Hepatocyte (in vitro differentiated cells): ENCODE measurements at regions not wholly inside any gene's neighbourhood (a gene's known extent, or its start where the extent isn't known, plus 50 kb on each side); places are given as distances from the start of the nearest gene placed in this dataset.

Source experiments
- DNase-seq: peaks from one replicate; pipeline ENCODE4 v3.0.0-alpha.2; 2016; ENCODE audit warnings: low spot score
- H2AFZ ChIP-seq: fragments of 200-600 bp; sonication (generic); 2 replicates; pipeline ENCODE4 v1.6.0; 2016; ENCODE audit warnings: antibody characterized with exemption, mild to moderate bottlenecking
- H3K27ac ChIP-seq: fragments of 200-600 bp; sonication (generic); 2 replicates; pipeline ENCODE4 v1.5.1; 2016; ENCODE audit warnings: mild to moderate bottlenecking
- H3K27me3 ChIP-seq: fragments of 200-600 bp; sonication (generic); 2 replicates; pipeline ENCODE4 v1.6.1; 2016
- H3K36me3 ChIP-seq: fragments of 200-600 bp; sonication (generic); replicated peaks from 2 replicates; pipeline ENCODE4 v1.5.1; 2016; ENCODE audit warnings: low read depth; ENCODE audit not compliant: insufficient read depth
- H3K4me1 ChIP-seq: fragments of 200-600 bp; sonication (generic); 2 replicates; pipeline ENCODE4 v1.5.1; 2016; ENCODE audit warnings: mild to moderate bottlenecking, moderate library complexity; ENCODE audit not compliant: insufficient read depth
- H3K4me2 ChIP-seq: fragments of 200-600 bp; sonication (generic); 2 replicates; pipeline ENCODE4 v1.6.0; 2016
- H3K4me3 ChIP-seq: fragments of 200-600 bp; sonication (generic); 2 replicates; pipeline ENCODE4 v1.5.1; 2016; ENCODE audit warnings: mild to moderate bottlenecking
- H3K79me2 ChIP-seq: fragments of 200-600 bp; sonication (generic); 2 replicates; pipeline ENCODE4 v1.6.0; 2017; ENCODE audit warnings: mild to moderate bottlenecking
- H3K9me2 ChIP-seq: fragments of 200-600 bp; sonication (generic); replicated peaks from 2 replicates; pipeline ENCODE4 v1.6.0; 2017; ENCODE audit warnings: mild to moderate bottlenecking; ENCODE audit not compliant: insufficient read depth
- H3K9me3 ChIP-seq: fragments of 200-600 bp; sonication (generic); 2 replicates; pipeline ENCODE4 v1.5.1; 2016; ENCODE audit warnings: low read depth, mild to moderate bottlenecking
- H4K20me1 ChIP-seq: fragments of 200-600 bp; sonication (generic); 2 replicates; pipeline ENCODE4 v1.6.0; 2016; ENCODE audit warnings: mild to moderate bottlenecking; ENCODE audit not compliant: insufficient read depth, poor library complexity, severe bottlenecking
- EZH2 ChIP-seq: fragments of 200-600 bp; sonication (generic); IDR thresholded peaks from 2 replicates; pipeline ENCODE4 v1.6.1; 2016; ENCODE audit warnings: antibody characterized with exemption, mild to moderate bottlenecking, borderline replicate concordance
- EZH2phosphoT487 ChIP-seq: fragments of 200-600 bp; sonication (generic); IDR thresholded peaks from one replicate; pipeline ENCODE4 v1.6.1; 2018; ENCODE audit warnings: antibody characterized with exemption, mild to moderate bottlenecking, low read depth, moderate library complexity; ENCODE audit not compliant: unreplicated experiment, severe bottlenecking
- whole genome bisulfite sequencing: methylation state at CpG from one replicate; pipeline ENCODE4 v1.1.6; 2016; ENCODE audit warnings: low lambda C conversion rate; ENCODE audit errors: missing lambda C conversion rate; 5-methylcytosine and 5-hydroxymethylcytosine counted together
- TF ChIP-seq, protein P1 (sequence below): fragments of 200-600 bp; sonication (generic); IDR thresholded peaks from 2 replicates; pipeline ENCODE4 v1.5.1; 2016; ENCODE audit warnings: antibody characterized with exemption, mild to moderate bottlenecking; ENCODE audit not compliant: poor library complexity

DNA sequence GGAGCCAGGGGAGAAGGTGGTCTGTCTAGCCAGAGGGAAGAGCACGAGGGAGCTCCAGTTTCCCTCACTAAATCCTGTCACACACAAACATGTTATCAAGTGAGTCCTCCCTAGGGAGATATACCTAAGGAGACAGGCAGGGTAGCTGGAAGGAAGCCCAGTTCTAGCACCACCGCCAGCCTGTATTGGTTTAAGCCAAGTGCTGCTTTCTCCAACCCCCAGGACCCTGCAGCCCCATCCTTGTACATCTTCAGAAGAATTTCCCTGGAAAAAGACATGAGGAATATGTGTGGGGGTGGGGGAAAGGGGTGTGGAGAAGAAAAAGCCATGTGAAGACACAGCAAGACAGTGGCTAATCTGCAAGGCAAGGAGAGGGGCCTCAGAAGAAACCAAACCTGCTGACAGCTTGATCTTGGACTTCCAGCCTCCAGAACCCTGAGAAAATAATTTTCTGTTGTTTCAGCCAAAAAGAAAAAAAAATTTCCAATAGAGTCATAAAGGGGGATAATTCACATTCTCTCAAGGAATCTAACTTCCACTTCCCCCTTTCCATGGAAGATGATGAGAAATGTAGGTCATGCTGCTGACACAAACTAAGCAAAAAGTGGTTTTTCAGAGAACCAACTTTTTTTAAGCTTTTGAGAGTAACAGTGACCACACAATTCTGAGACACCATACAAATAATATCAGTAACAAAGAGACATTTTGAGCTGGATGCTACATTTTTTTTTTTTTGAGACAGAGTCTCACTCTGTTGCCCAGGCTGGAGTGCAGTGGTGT lies 103.2 kb upstream of the PRDM1 start:
- WGBS: 77% methylated on average over 2 of the region's 2 CpGs
- TF ChIP-seq EZH2: no peak
- no peak for TF ChIP-seq EZH2phosphoT487

DNA sequence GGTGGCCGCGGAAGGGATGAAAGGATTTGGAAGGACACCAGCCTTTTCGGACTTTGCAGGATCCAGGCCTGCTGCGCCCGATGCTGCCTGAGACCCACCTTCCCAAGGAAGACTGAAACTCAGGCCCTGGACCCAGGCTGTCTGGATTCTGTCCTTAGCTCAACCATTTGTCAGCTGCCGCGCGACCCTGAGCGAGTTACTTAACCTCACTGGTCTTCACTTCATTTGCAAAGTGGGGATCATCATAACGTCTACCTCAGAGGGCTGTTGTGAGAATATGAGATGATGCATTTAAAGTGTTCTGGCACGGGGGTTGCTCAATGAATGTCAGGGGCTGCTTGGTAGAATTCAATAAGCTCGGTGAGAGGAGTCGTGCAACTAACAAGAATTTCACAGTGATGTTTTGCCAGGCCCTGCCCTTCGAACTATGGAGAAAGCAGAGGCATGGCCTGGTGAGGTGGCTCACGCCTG lies 104.2 kb upstream of the PRDM1 start:
- Histone ChIP-seq H2AFZ (no peak overlapping the region), H3K9me3 (no peaks in the 10 kb centered on the region), H3K4me1 (peaks cover 10% of the 10 kb centered on the region), H3K4me3 (no peak overlapping the region), H3K27me3 (peaks cover 25% of the 10 kb centered on the region), H3K4me2 (peak overlapping the region; percentile 70), H3K27ac (no peak overlapping the region), H4K20me1 (no peaks in the 10 kb centered on the region), H3K9me2 (no peaks in the 10 kb centered on the region), H3K79me2 (no peaks in the 10 kb centered on the region), H3K36me3 (no peaks in the 10 kb centered on the region)
- DNase-seq: no peak
- TF ChIP-seq EZH2phosphoT487: no peak
- WGBS: 88% methylated on average over 15 of the region's 15 CpGs

More for the DNA sequence above, 103.2 kb upstream of the PRDM1 start:
- peaks cover 25% of the 10 kb centered on the region for H3K27me3 ChIP-seq
- no peak for DNase-seq
- H3K9me3 ChIP-seq: no peaks in the 10 kb centered on the region
- peaks cover 10% of the 10 kb centered on the region for H3K4me1 ChIP-seq
- H3K4me3 ChIP-seq: no peak overlapping the region
- H3K4me2 ChIP-seq: no peak overlapping the region
- no peak overlapping the region for H3K27ac ChIP-seq
- no peaks in the 10 kb centered on the region for H3K36me3 ChIP-seq
- H3K79me2 ChIP-seq: no peaks in the 10 kb centered on the region
- H4K20me1 ChIP-seq: no peaks in the 10 kb centered on the region
- no peaks in the 10 kb centered on the region for H3K9me2 ChIP-seq
- H2AFZ ChIP-seq: no peak overlapping the region

DNA sequence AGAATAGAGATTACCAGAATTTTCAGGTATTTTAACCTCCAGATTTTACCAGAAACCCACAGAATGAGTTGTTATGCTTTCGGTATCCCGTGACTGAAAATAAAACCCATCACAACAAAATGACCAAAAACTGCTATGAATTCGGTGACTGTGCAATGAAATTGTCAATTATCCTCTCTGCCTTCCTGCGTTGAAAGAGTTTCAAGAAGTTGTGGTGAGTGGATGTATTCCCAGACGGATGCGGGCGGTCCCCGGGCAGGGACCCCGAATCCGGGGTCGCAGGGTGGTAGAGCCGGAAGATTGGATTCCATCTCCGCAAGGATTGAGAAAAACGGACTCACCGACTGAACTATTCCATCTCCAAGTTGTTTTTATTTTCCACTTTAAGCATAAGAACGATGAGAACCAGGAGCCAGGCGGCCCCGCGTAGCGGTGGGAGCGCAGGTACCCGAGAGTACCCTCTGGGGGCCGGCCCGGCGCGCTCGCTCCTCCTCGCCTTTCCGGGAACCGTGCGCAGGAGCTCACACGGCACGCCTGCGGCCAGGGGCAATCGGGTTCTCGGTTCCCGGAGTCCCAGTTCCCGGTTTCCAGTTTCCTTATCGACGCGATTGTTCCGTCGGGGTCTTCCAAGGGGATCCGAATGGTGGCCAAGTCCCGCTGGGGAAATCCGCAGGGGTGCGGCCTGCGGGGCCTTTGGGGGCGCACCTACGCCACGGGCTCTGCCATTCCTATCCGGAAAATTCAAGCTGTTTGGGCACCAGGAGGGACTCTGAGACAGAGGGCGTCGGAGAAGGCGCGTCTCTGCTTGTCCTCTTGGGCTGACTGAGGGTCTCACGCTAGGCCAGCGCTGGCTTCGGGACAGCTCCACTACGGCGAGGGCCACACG lies 104.9 kb upstream of the PRDM1 start:
- Histone ChIP-seq H3K27ac (no peak overlapping the region), H3K9me2 (no peaks in the 10 kb centered on the region), H3K27me3 (peaks cover 21% of the 10 kb centered on the region), H3K36me3 (no peaks in the 10 kb centered on the region), H3K79me2 (no peaks in the 10 kb centered on the region), H2AFZ (no peak overlapping the region), H4K20me1 (no peaks in the 10 kb centered on the region), H3K9me3 (no peaks in the 10 kb centered on the region), H3K4me1 (peaks cover 7% of the 10 kb centered on the region), H3K4me2 (peak overlapping the region; percentile 70), H3K4me3 (peak overlapping the region; percentile 9)
- DNase-seq: no peak
- WGBS: 59% methylated on average over 60 of the region's 62 CpGs
- TF ChIP-seq, protein P1, sequence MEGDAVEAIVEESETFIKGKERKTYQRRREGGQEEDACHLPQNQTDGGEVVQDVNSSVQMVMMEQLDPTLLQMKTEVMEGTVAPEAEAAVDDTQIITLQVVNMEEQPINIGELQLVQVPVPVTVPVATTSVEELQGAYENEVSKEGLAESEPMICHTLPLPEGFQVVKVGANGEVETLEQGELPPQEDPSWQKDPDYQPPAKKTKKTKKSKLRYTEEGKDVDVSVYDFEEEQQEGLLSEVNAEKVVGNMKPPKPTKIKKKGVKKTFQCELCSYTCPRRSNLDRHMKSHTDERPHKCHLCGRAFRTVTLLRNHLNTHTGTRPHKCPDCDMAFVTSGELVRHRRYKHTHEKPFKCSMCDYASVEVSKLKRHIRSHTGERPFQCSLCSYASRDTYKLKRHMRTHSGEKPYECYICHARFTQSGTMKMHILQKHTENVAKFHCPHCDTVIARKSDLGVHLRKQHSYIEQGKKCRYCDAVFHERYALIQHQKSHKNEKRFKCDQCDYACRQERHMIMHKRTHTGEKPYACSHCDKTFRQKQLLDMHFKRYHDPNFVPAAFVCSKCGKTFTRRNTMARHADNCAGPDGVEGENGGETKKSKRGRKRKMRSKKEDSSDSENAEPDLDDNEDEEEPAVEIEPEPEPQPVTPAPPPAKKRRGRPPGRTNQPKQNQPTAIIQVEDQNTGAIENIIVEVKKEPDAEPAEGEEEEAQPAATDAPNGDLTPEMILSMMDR: no peak
- TF ChIP-seq EZH2 (no peak), EZH2phosphoT487 (no peak)

DNA sequence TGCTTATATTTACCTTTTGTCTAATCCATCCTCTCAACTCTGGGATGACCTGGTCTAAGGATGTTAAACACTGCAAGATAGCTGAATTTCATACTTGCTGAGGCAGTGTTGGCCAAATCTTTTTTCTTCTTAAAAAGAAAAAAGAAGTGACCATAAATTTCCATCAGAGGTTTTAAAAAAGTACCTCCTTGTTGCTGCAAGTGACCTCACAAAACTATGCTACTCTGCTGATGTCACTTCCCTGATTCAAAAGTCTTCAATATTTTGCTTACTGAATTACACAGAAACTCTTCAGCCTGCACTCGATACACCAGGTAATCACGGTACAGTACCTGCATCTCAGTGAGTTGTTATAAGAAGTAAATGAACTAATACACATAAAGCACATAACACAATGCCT lies 107.2 kb upstream of the PRDM1 start:
- no peaks in the 10 kb centered on the region for H3K9me2 ChIP-seq
- WGBS: 95% methylated on average over 2 of the region's 2 CpGs
- H3K36me3 ChIP-seq: no peaks in the 10 kb centered on the region
- no peak overlapping the region for H2AFZ ChIP-seq
- H3K79me2 ChIP-seq: no peaks in the 10 kb centered on the region
- no peak overlapping the region for H3K27ac ChIP-seq
- DNase-seq: no peak
- no peaks in the 10 kb centered on the region for H3K9me3 ChIP-seq
- H3K4me1 ChIP-seq: no peaks in the 10 kb centered on the region
- H3K4me3 ChIP-seq: no peak overlapping the region
- no peak overlapping the region for H3K4me2 ChIP-seq
- TF ChIP-seq EZH2 (no peak), EZH2phosphoT487 (no peak)
- TF ChIP-seq, protein P1: no peak
- H3K27me3 ChIP-seq: peaks cover 10% of the 10 kb centered on the region
- no peaks in the 10 kb centered on the region for H4K20me1 ChIP-seq
